ENCODE measurements at regions not wholly inside any gene's neighbourhood (a gene's known extent, or its start where the extent isn't known, plus 50 kb on each side); places are given as distances from the start of the nearest gene placed in this dataset.
"Not testable (repeated sequence)": the region's sequence is repeated elsewhere in the genome, so short reads cannot be mapped to it uniquely, and the experiment has no call there.

DNA sequence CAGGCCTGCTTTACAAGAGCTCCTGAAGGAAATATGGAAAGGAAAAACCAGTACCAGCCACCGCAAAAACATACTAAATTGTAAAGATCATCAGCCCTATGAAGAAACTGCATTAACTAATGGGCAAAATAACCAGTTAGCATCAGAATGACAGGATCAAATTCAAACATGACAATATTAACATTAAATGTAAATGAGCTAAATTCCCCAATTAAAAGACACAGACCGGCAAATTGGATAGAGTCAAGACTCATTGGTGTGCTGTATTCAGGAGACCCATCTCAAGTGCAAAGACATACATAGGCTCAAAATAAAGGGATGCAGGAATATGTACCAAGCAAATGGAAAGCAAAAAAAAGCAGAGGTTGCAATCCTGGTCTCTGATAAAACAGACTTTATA is 408.7 kb upstream of the RAB6C start:
- DNase-seq = not testable (repeated sequence)

DNA sequence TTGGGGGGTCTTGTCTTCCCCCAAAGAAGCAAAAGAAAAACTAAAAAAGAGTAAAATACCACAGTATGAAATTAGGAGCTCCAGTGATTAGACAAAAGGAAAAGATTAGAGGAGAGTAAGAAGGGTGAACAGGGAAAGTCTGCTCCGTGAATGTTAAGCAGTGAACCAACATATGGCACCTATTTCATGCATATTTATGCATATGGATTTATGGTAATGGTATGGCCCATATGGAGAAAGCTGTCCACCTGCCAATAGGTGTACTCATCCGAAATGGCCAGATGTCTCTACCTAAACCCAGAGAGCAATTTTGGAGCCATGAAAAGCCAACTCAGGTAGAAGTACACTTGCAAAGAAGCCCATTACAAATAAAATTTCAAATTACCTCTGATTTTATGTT is 404.0 kb upstream of the RAB6C start:
- DNase-seq = no peak

DNA sequence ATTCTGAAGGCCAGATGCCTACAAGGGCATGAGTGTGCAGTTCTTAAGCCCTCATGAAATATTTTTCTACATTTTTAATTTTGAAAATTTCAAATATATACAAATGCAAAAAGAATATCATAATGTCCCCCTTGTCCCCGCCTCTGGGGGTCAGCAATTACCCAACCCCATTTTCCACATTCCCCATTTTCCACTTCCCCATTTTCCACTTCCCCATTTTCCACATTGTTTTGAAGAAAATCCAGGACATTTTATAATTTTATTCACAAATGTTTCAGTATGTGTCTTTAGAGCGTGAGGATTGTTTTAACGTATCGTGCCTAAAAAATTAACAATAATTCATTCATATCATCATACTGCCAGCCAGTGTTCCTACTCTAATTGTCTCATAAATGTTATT is 403.6 kb upstream of the RAB6C start:
- DNase-seq = no peak

- no peak for DNase-seq
These were observed 399.5 kb upstream of the RAB6C start for GRCh38 chr2:129580001-129580400.

- no peak for DNase-seq
These were observed 393.7 kb upstream of the RAB6C start for GRCh38 chr2:129585760-129586159.

DNA sequence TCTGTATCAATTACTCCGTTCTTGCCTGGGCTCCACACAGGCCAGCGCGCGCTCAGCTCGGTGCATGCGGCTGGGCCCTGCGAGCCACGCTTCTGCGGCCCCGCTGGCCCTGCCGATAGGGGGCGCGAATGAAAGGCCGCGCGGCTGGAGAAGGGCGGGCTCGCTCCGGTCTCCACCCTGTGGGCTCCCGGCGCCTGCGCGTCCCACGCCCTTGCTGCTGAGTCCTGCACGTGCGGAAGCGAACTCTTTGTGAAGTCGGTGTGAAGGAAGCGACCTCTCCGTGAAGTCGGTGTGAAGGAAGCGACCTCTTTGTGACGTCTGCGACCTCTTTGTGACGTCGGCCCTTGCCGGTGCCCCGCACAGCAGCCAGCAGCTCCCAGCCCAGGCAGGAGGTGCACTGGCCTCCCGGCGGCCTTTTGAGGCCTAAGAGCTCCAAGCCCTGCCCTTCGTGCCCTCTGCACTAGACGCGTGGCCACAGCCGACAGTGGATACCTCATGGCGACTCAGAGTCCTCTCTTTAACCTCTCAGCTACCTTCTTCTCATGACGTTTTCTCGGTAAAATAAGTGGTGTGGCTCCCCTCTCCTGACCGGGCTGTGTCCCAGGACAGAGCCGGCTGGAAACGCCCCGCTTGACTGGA is 391.9 kb upstream of the RAB6C start:
- no peak for DNase-seq

GRCh38 chr2:129604560-129604959 is 374.9 kb upstream of the RAB6C start:
- DNase-seq = no peak

GRCh38 chr2:129605646-129606045 is 373.8 kb upstream of the RAB6C start:
- no peak for DNase-seq

DNA sequence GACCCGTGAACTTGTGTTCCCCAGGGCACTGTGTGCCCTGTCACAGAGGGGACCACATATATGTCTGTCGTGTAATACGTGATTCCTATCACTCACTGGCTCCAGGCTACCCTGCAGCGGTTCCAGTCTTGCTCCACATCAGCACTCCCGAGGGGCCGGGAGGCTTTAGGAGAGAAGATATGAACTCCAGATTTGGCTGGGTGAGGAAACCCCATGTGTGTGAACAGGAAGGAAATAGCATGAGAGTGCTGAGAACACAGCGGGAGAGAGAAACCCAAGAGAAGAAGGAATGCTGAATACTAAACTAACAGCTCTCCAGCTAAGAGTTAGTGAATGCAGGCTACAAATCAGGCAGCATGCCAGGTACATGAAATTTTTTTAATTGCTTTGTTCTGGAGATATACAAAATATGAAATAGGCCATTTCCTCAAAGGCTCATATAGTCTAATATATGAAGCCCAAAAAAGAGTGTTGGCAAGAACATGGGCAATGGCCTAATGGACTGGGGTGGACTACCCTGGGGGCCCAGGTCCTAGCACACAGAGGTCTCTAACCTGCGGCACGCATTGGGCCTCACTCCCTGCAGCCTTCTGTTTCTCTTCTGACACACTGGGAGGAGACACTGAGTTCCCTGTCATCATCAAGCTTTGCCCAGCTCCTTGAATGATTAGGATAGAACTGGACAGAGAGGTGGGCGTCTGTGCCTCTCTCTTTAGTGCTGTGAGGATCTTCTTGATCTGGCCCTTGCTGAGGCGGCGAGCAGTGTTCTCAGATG is 372.8 kb upstream of the RAB6C start:
- DNase-seq = peak; percentile 54

DNA sequence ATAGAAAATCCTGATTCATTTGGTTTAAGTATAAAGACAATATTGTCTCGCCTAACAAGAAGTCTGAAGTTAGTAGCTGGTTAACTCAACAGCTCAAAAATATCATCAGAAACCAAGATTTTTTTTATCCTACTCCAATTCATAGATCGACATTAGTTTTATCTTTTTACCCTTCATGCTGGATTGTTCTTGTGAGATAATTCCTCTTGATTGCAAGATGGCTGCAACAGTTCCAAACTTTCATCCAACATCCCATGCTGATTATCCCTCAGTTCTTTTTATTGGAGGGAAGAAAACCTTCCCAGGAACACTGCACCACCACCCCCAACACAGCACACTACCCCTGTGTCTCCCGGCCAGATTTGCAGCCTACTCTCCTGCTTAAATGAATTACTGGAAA is 370.2 kb upstream of the RAB6C start:
- DNase-seq = no peak

- no peak for DNase-seq
These were observed 368.7 kb upstream of the RAB6C start for GRCh38 chr2:129610766-129611165.

- no peak for DNase-seq
These were observed 368.0 kb upstream of the RAB6C start for GRCh38 chr2:129611471-129611870.

DNA sequence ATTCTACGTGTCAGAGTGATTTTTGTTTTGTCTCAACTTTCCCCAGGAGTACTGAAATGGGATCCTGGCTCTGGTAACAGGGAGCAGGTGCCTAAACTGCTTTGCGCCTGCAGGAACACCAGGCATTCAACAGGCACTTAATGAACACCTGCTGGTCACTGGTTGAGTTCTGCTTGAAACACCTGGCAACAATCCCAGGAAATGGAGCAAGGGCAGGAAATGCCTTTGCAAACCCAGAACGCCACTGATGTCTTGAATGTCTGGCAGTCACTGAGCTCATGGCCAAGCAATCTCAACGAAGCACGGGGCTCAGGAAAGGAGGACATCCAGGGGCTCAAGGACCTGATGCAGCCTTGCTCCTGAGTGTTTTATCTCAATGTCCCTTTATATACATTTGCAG is 360.0 kb upstream of the RAB6C start:
- no peak for DNase-seq

- no peak for DNase-seq
These were observed 359.1 kb upstream of the RAB6C start for GRCh38 chr2:129620411-129620810.

DNA sequence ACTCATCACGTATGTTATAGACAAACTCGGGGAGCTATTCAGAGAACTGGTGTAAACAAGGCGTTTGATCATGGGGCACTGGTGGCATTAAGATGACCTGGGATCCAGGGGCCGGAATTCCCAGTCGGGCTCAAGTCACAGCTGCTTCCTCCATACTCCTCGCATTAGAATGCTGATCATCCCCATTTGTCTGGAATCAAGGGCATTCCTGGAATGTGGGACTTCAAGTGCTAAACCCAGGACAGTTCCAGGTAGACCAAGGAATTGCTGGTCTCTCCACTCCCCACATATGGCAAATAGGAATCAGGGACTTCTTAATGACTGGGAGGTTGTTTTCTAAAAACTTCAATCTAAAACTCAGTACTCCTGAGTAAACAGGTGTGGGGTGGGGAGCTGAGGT is 355.7 kb upstream of the RAB6C start:
- DNase-seq = no peak

DNA sequence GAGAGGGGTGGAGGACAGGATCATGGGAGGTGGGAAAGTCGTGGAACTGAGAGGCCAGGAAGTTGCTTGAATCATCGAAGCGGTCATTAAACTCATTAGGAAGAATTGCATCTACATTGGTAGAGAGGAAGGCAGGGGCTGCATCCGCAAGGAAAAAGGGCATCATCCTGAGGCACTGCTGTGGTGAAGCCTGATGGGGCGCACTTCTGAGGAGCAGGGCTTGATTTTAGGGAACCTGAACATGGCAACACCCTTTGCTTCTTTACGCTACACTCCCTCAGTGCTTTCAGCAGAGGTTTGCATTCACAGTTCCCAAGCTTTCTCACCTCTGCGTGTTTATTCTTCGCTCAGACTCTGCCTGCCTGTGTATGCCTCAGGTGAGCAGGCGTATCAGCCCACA is 352.0 kb upstream of the RAB6C start:
- DNase-seq = no peak

- no peak for DNase-seq
These were observed 342.8 kb upstream of the RAB6C start for GRCh38 chr2:129636692-129637091.

DNA sequence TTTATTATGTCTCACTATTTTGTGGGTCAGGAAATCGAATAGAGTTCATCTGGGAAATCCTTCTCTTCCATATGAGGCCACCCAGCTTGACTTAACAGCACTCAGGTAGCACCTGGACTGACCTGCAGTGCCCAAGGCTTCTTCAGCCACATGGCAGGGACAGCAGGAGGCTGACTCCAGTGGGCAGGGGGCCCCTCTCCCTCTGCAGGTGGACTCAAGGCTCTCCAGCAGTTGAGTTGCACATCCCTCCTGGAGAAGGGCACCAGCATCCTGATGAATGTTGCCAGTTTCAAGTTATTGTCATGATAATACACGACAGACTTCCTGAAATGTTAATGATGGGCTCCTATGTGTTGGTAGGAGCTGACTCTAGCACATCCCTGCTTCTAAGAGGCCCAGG is 338.1 kb upstream of the RAB6C start:
- DNase-seq = no peak

DNA sequence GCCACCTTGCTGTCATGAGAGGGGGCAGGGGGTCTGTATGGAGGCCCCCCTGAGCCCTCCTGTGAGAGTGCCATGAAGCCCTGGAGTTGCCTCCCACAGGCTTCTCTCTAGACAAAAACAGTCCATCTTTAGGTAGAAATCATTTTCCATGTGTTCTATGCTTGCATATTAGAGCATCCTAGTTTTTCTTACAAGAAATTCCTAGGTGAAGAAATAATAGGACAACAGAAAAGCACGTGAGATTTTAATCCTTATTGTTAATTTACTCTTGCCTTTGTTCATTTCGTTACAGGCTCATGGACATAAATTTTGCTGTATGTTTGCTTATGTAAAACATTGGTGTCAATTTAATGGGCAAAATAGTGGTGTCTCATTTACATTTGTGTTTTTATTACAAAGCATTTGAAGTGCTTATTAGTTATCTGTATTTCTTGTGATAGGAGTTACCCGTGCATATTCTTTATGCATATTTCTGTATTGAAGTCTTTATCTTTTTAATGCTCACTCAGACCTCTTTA is 336.9 kb upstream of the RAB6C start:
- no peak for DNase-seq

GRCh38 chr2:129645335-129645734 is 334.1 kb upstream of the RAB6C start:
- DNase-seq = no peak

GRCh38 chr2:129646107-129646506 is 333.4 kb upstream of the RAB6C start:
- no peak for DNase-seq

DNA sequence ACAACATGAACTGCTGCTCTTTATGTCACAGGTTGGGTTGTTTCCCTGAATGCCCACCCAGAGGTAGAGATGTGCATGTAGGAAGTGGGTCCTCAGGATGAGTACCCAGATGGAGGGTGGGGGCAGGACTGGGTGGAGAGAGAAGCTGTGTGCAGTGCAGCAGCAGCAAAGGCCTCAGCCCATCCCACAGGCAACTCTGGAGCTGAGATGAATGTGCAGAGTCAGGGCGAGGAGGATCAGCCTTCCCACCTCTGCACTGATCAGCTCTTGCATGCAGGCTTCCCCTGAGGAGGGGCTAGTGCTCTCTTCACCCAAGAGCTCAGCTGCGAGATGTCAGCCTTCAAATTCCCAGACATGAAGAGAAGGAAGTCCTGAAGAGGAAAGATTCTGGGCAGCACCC is 326.2 kb upstream of the RAB6C start:
- DNase-seq = no peak

- DNase-seq = no peak
These were observed 325.1 kb upstream of the RAB6C start for GRCh38 chr2:129654331-129654730.

DNA sequence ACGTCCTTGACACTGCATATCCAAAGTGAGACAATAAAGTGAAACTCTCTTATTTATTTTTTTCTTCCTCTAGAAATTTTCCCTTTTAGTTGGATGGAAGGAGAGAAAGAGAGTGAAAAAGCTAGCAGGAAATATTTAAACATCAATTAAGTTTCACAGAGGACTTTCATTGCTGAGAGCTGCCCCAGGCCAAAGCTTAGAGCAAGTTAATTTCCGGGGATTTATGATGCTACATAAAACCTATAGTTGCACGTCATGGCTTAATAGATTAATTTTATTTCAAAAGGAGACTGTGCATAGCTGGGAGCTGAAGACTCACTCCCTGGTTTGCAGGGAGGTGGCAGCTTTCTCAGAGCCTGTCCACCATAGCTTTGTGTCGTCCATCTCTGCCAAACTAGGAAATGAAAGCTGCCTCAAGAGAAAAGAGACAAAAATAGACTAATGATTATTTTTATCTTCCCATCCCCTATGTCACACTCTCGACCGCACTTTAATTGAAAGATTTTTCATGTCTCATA is 323.3 kb upstream of the RAB6C start:
- no peak for DNase-seq
